Thoracic aorta (tissue), 2 donors: ENCODE measurements at regions not wholly inside any gene's neighbourhood (a gene's known extent, or its start where the extent isn't known, plus 50 kb on each side); places are given as distances from the start of the nearest gene placed in this dataset.

Source experiments
- ATAC-seq: fragments of 150-250 bp; one replicate; pipeline ENCODE4 v1.8.0; 2017; ENCODE audit warnings: low read depth; ENCODE audit not compliant: insufficient number of reproducible peaks, low FRiP score
- DNase-seq: peaks from one replicate; pipeline ENCODE4 v3.0.0-alpha.2; 2020; ENCODE audit warnings: low spot score
- H3K27ac ChIP-seq, 2 donors: fragments of 200-600 bp; sonication (generic); 1 replicate in 1 of 2; 2 replicates in 1 of 2; pipeline ENCODE4 v1.5.1; 2016; ENCODE audit warnings: mild to moderate bottlenecking in 2 of 2, moderate library complexity in 2 of 2
- H3K27me3 ChIP-seq: fragments of 200-600 bp; sonication (generic); replicated peaks from 2 replicates; pipeline ENCODE4 v1.6.0; 2016; ENCODE audit warnings: mild to moderate bottlenecking; ENCODE audit not compliant: insufficient read depth
- H3K36me3 ChIP-seq: fragments of 200-600 bp; sonication (generic); one replicate; pipeline ENCODE4 v1.5.1; 2016
- H3K4me1 ChIP-seq, 2 donors: fragments of 200-600 bp; sonication (generic); 1 replicate in 1 of 2; 2 replicates in 1 of 2; pipeline versions ENCODE4 v1.5.1 to v1.6.0; 2016; ENCODE audit warnings: low read depth in 2 of 2, mild to moderate bottlenecking in 1 of 2; ENCODE audit not compliant: control insufficient read depth in 1 of 2
- H3K4me3 ChIP-seq: fragments of 200-600 bp; sonication (generic); 2 replicates; pipeline ENCODE4 v1.5.1; 2016; ENCODE audit warnings: mild to moderate bottlenecking
- H3K9me3 ChIP-seq: fragments of 200-600 bp; sonication (generic); 2 replicates; pipeline ENCODE4 v1.5.1; 2016
- TF ChIP-seq, protein P1 (sequence below): fragments of 200-600 bp; sonication (generic); IDR thresholded peaks from one replicate; pipeline ENCODE4 v1.5.1; 2019; ENCODE audit warnings: antibody characterized with exemption

DNA sequence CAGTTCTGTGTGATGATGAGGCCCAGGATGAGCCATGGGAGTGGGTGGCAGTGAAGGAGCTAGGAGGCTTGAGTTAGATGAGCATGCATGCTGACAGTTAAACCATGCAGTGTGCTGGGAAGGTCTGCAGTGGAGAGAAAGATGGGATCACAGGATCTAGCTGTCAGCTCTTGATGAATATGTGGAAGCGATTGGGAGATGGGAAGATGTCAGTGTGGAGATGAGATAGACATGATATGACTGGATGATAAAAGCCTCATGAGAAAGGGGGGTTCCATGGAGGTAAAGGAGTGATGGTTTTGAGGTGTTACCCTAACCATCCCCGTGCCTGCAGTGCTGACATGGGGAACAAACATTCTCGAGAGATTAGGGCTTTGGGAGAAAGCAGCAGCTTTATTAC is 165.0 kb upstream of the CTBP2 start:
- DNase-seq: no peak
- no peak overlapping the region for H3K27ac ChIP-seq
- peaks cover 13% of the 10 kb centered on the region for H3K9me3 ChIP-seq
- H3K4me1 ChIP-seq: no peaks in the 10 kb centered on the region
- no peak for ATAC-seq
- no peaks in the 10 kb centered on the region for H3K36me3 ChIP-seq
- TF ChIP-seq, protein P1, sequence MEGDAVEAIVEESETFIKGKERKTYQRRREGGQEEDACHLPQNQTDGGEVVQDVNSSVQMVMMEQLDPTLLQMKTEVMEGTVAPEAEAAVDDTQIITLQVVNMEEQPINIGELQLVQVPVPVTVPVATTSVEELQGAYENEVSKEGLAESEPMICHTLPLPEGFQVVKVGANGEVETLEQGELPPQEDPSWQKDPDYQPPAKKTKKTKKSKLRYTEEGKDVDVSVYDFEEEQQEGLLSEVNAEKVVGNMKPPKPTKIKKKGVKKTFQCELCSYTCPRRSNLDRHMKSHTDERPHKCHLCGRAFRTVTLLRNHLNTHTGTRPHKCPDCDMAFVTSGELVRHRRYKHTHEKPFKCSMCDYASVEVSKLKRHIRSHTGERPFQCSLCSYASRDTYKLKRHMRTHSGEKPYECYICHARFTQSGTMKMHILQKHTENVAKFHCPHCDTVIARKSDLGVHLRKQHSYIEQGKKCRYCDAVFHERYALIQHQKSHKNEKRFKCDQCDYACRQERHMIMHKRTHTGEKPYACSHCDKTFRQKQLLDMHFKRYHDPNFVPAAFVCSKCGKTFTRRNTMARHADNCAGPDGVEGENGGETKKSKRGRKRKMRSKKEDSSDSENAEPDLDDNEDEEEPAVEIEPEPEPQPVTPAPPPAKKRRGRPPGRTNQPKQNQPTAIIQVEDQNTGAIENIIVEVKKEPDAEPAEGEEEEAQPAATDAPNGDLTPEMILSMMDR: no peak
- H3K27me3 ChIP-seq: no peaks in the 10 kb centered on the region
- H3K4me3 ChIP-seq: no peak overlapping the region

DNA sequence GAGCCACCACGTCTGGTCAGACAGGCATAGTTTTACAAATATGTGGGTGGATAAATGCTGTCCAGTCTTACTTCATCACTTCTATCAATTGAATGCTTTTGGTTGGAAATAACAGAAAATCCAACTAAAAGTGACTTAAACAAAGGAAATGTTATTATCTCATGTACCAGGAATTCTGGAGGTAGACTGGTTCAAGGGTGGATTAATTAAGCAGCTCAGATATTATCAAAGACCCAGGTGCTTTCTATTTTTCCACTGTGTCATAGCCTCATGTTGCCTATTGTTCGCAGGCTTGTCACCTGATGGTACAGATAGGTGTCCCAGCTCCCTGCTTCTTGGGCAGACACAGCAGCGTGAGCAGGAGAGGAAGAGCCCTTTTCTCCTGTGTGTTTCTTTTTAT is 156.1 kb upstream of the CTBP2 start:
- TF ChIP-seq, protein P1: no peak
- H3K4me3 ChIP-seq: no peak overlapping the region
- no peaks in the 10 kb centered on the region for H3K9me3 ChIP-seq
- no peaks in the 10 kb centered on the region for H3K4me1 ChIP-seq
- no peak for DNase-seq
- no peak overlapping the region for H3K27ac ChIP-seq
- H3K36me3 ChIP-seq: no peaks in the 10 kb centered on the region
- no peak for ATAC-seq
- no peaks in the 10 kb centered on the region for H3K27me3 ChIP-seq

DNA sequence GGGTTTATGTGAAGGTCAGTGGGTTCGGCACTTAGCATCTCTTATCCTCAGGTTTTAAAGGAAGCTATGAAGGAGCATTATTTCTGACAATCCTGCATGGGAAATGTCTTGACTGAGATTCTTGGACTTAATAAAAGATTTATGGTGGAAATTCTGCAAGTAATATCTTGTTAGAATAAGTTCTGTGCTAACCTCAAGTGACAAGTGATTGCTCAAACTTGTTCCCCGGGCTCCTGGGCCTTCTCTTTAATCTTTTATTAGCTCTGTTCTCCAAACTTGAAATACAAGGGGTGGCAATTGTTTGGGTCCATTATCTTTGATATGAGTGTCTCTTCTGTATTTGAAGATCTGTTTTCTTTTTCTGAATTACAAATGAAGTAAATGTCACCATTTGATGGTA is 140.6 kb upstream of the CTBP2 start:
- H3K27ac ChIP-seq: no peak overlapping the region
- no peaks in the 10 kb centered on the region for H3K27me3 ChIP-seq
- ATAC-seq (no peak), DNase-seq (no peak)
- H3K4me1 ChIP-seq: no peaks in the 10 kb centered on the region
- no peaks in the 10 kb centered on the region for H3K36me3 ChIP-seq
- no peak overlapping the region for H3K4me3 ChIP-seq
- H3K9me3 ChIP-seq: no peaks in the 10 kb centered on the region
- TF ChIP-seq, protein P1: no peak

DNA sequence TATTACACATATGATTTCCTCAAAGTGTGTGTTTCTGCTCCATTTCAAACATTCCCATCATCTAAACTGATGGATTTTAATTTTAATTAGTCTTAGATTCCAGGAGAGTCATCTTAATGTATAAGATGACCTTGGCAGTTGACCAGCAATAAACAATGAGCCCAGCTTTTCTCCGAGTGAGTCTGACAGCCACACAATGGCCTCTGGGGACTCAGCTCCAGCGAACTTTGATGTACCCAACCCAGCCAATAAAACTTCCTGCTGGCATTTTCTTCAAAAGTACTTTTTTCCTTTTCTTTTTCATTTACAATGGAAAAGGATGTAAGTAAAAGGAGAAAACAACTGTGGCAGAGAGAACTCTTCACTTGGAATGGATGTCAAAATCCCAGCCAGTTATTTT is 139.1 kb upstream of the CTBP2 start:
- DNase-seq (no peak), ATAC-seq (no peak)
- Histone ChIP-seq H3K27me3 (no peaks in the 10 kb centered on the region), H3K27ac (no peak overlapping the region), H3K4me3 (no peak overlapping the region), H3K4me1 (no peaks in the 10 kb centered on the region), H3K36me3 (no peaks in the 10 kb centered on the region), H3K9me3 (no peaks in the 10 kb centered on the region)
- TF ChIP-seq, protein P1: no peak

DNA sequence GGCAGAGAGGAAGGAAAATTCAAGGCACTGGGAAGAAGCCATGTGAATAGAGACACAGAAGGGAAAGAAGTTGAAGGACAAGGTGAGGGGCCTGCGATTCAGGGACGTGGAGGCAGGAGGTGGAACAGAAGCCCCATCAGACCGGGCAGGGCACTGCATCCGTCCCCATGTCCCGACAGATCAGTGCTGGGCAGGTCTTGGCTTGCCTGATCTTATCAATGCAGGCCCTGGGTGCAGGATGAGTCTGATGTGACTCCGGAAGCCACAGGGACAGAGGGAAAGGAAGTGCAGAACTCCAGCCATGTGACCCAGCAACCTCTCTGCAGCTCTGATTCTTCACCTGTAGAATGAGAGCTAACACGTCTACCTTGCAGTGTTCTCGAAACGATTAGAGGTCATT is 136.2 kb upstream of the CTBP2 start:
- ATAC-seq (no peak), DNase-seq (no peak)
- Histone ChIP-seq H3K27me3 (no peaks in the 10 kb centered on the region), H3K4me1 (no peaks in the 10 kb centered on the region), H3K9me3 (no peaks in the 10 kb centered on the region), H3K36me3 (no peaks in the 10 kb centered on the region), H3K27ac (no peak overlapping the region), H3K4me3 (no peak overlapping the region)
- TF ChIP-seq, protein P1: no peak
